Hepatocyte (in vitro differentiated cells): ENCODE measurements at regions not wholly inside any gene's neighbourhood (a gene's known extent, or its start where the extent isn't known, plus 50 kb on each side); places are given as distances from the start of the nearest gene placed in this dataset.

ENCODE experiments used
- DNase-seq: peaks from one replicate; pipeline ENCODE4 v3.0.0-alpha.2; 2016; ENCODE audit warnings: low spot score
- H2AFZ ChIP-seq: fragments of 200-600 bp; sonication (generic); 2 replicates; pipeline ENCODE4 v1.6.0; 2016; ENCODE audit warnings: antibody characterized with exemption, mild to moderate bottlenecking
- H3K27ac ChIP-seq: fragments of 200-600 bp; sonication (generic); 2 replicates; pipeline ENCODE4 v1.5.1; 2016; ENCODE audit warnings: mild to moderate bottlenecking
- H3K27me3 ChIP-seq: fragments of 200-600 bp; sonication (generic); 2 replicates; pipeline ENCODE4 v1.6.1; 2016
- H3K36me3 ChIP-seq: fragments of 200-600 bp; sonication (generic); replicated peaks from 2 replicates; pipeline ENCODE4 v1.5.1; 2016; ENCODE audit warnings: low read depth; ENCODE audit not compliant: insufficient read depth
- H3K4me1 ChIP-seq: fragments of 200-600 bp; sonication (generic); 2 replicates; pipeline ENCODE4 v1.5.1; 2016; ENCODE audit warnings: mild to moderate bottlenecking, moderate library complexity; ENCODE audit not compliant: insufficient read depth
- H3K4me2 ChIP-seq: fragments of 200-600 bp; sonication (generic); 2 replicates; pipeline ENCODE4 v1.6.0; 2016
- H3K4me3 ChIP-seq: fragments of 200-600 bp; sonication (generic); 2 replicates; pipeline ENCODE4 v1.5.1; 2016; ENCODE audit warnings: mild to moderate bottlenecking
- H3K79me2 ChIP-seq: fragments of 200-600 bp; sonication (generic); 2 replicates; pipeline ENCODE4 v1.6.0; 2017; ENCODE audit warnings: mild to moderate bottlenecking
- H3K9me2 ChIP-seq: fragments of 200-600 bp; sonication (generic); replicated peaks from 2 replicates; pipeline ENCODE4 v1.6.0; 2017; ENCODE audit warnings: mild to moderate bottlenecking; ENCODE audit not compliant: insufficient read depth
- H3K9me3 ChIP-seq: fragments of 200-600 bp; sonication (generic); 2 replicates; pipeline ENCODE4 v1.5.1; 2016; ENCODE audit warnings: low read depth, mild to moderate bottlenecking
- H4K20me1 ChIP-seq: fragments of 200-600 bp; sonication (generic); 2 replicates; pipeline ENCODE4 v1.6.0; 2016; ENCODE audit warnings: mild to moderate bottlenecking; ENCODE audit not compliant: insufficient read depth, poor library complexity, severe bottlenecking
- CTCF ChIP-seq: fragments of 200-600 bp; sonication (generic); IDR thresholded peaks from 2 replicates; pipeline ENCODE4 v1.5.1; 2016; ENCODE audit warnings: antibody characterized with exemption, mild to moderate bottlenecking; ENCODE audit not compliant: poor library complexity
- EZH2 ChIP-seq: fragments of 200-600 bp; sonication (generic); IDR thresholded peaks from 2 replicates; pipeline ENCODE4 v1.6.1; 2016; ENCODE audit warnings: antibody characterized with exemption, mild to moderate bottlenecking, borderline replicate concordance
- EZH2phosphoT487 ChIP-seq: fragments of 200-600 bp; sonication (generic); IDR thresholded peaks from one replicate; pipeline ENCODE4 v1.6.1; 2018; ENCODE audit warnings: antibody characterized with exemption, mild to moderate bottlenecking, low read depth, moderate library complexity; ENCODE audit not compliant: unreplicated experiment, severe bottlenecking
- WGBS: methylation state at CpG from one replicate; pipeline ENCODE4 v1.1.6; 2016; ENCODE audit warnings: low lambda C conversion rate; ENCODE audit errors: missing lambda C conversion rate; 5-methylcytosine and 5-hydroxymethylcytosine counted together

GRCh38 chr7:32227746-32228145, 157.5 kb upstream of the PDE1C start:
- H3K27me3 ChIP-seq, result no peaks in the 10 kb centered on the region
- DNase-seq, result no peak
- TF ChIP-seq EZH2 (no peak), CTCF (no peak), EZH2phosphoT487 (no peak)
- H2AFZ ChIP-seq, result no peak overlapping the region
- no peaks in the 10 kb centered on the region for H3K9me3 ChIP-seq
- WGBS, result 82% methylated on average over 1 of the region's 1 CpG
- no peaks in the 10 kb centered on the region for H4K20me1 ChIP-seq
- H3K4me1 ChIP-seq, result no peaks in the 10 kb centered on the region
- no peak overlapping the region for H3K4me2 ChIP-seq
- H3K9me2 ChIP-seq, result no peaks in the 10 kb centered on the region
- H3K4me3 ChIP-seq, result no peak overlapping the region
- H3K79me2 ChIP-seq, result no peaks in the 10 kb centered on the region
- H3K27ac ChIP-seq, result no peak overlapping the region
- H3K36me3 ChIP-seq, result no peaks in the 10 kb centered on the region

- 91% methylated on average over 5 of the region's 5 CpGs for WGBS
These were observed 154.1 kb upstream of the PDE1C start for GRCh38 chr7:32224276-32224675.

GRCh38 chr7:32223721-32224120, 153.5 kb upstream of the PDE1C start:
- no peak overlapping the region for H3K27ac ChIP-seq
- 87% methylated on average over 8 of the region's 8 CpGs for WGBS
- no peak overlapping the region for H3K4me3 ChIP-seq
- no peak for DNase-seq
- H3K27me3 ChIP-seq, result no peaks in the 10 kb centered on the region
- no peak overlapping the region for H3K4me2 ChIP-seq
- TF ChIP-seq EZH2phosphoT487 (no peak), EZH2 (no peak), CTCF (no peak)
- no peaks in the 10 kb centered on the region for H4K20me1 ChIP-seq
- no peaks in the 10 kb centered on the region for H3K9me2 ChIP-seq
- no peaks in the 10 kb centered on the region for H3K36me3 ChIP-seq
- H2AFZ ChIP-seq, result no peak overlapping the region
- no peaks in the 10 kb centered on the region for H3K9me3 ChIP-seq
- H3K79me2 ChIP-seq, result no peaks in the 10 kb centered on the region
- H3K4me1 ChIP-seq, result no peaks in the 10 kb centered on the region

More at GRCh38 chr7:32224276-32224675, 154.1 kb upstream of the PDE1C start:
- Histone ChIP-seq H3K9me3 (no peaks in the 10 kb centered on the region), H3K9me2 (no peaks in the 10 kb centered on the region), H3K4me3 (no peak overlapping the region), H3K4me2 (no peak overlapping the region), H3K4me1 (no peaks in the 10 kb centered on the region), H2AFZ (no peak overlapping the region), H3K27me3 (no peaks in the 10 kb centered on the region), H3K36me3 (no peaks in the 10 kb centered on the region), H3K79me2 (no peaks in the 10 kb centered on the region), H3K27ac (no peak overlapping the region), H4K20me1 (no peaks in the 10 kb centered on the region)
- TF ChIP-seq EZH2 (no peak), EZH2phosphoT487 (no peak), CTCF (no peak)
- no peak for DNase-seq
